Hepatocyte (in vitro differentiated cells): ENCODE measurements at regions not wholly inside any gene's neighbourhood (a gene's known extent, or its start where the extent isn't known, plus 50 kb on each side); places are given as distances from the start of the nearest gene placed in this dataset.

ENCODE experiments used
- EZH2 ChIP-seq: fragments of 200-600 bp; sonication (generic); IDR thresholded peaks from 2 replicates; pipeline ENCODE4 v1.6.1; 2016; ENCODE audit warnings: antibody characterized with exemption, mild to moderate bottlenecking, borderline replicate concordance
- EZH2phosphoT487 ChIP-seq: fragments of 200-600 bp; sonication (generic); IDR thresholded peaks from one replicate; pipeline ENCODE4 v1.6.1; 2018; ENCODE audit warnings: antibody characterized with exemption, mild to moderate bottlenecking, low read depth, moderate library complexity; ENCODE audit not compliant: unreplicated experiment, severe bottlenecking
- TF ChIP-seq, protein P1 (sequence below): fragments of 200-600 bp; sonication (generic); IDR thresholded peaks from 2 replicates; pipeline ENCODE4 v1.5.1; 2016; ENCODE audit warnings: antibody characterized with exemption, mild to moderate bottlenecking; ENCODE audit not compliant: poor library complexity

DNA sequence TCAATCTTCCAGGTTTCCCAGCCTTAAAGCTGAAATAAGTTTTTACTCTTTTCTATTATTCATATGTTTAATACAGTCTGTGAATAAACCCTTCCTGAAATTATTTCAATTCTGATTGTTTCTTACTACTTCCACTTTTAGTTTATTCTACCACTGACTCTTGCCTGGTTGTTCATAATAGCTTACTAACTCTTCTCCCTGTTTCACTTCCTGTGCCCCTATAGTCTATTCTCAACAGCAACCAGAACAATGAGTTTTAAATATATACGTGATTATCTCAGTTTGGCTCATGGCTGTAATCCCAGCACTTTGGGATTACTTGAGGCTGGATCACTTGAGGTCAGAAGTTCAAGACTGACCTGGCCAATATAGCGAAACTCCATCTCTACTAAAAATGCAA is 408.0 kb upstream of the SPOCK3 start:
- TF ChIP-seq, protein P1, sequence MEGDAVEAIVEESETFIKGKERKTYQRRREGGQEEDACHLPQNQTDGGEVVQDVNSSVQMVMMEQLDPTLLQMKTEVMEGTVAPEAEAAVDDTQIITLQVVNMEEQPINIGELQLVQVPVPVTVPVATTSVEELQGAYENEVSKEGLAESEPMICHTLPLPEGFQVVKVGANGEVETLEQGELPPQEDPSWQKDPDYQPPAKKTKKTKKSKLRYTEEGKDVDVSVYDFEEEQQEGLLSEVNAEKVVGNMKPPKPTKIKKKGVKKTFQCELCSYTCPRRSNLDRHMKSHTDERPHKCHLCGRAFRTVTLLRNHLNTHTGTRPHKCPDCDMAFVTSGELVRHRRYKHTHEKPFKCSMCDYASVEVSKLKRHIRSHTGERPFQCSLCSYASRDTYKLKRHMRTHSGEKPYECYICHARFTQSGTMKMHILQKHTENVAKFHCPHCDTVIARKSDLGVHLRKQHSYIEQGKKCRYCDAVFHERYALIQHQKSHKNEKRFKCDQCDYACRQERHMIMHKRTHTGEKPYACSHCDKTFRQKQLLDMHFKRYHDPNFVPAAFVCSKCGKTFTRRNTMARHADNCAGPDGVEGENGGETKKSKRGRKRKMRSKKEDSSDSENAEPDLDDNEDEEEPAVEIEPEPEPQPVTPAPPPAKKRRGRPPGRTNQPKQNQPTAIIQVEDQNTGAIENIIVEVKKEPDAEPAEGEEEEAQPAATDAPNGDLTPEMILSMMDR: no peak
- TF ChIP-seq EZH2 (no peak), EZH2phosphoT487 (no peak)
